SK-N-SH (cell line): ENCODE measurements at regions not wholly inside any gene's neighbourhood (a gene's known extent, or its start where the extent isn't known, plus 50 kb on each side); places are given as distances from the start of the nearest gene placed in this dataset.

Experiments used
- CTCF ChIP-seq: fragments of 200-600 bp; sonication (generic); IDR thresholded peaks from 2 replicates; pipeline ENCODE4 v1.6.1; 2017; ENCODE audit warnings: antibody characterized with exemption, mild to moderate bottlenecking, moderate library complexity
- ELF1 ChIP-seq: IDR thresholded peaks from 2 replicates; pipeline ENCODE4 v1.4.0; 2012
- EP300 ChIP-seq, 2 experiments: IDR thresholded peaks; 2 replicates each; pipeline versions ENCODE4 v1.4.0 to v1.6.1; 2012; ENCODE audit warnings: borderline replicate concordance in 1 of 2, low read depth in 1 of 2, low read length in 1 of 2
- MEF2A ChIP-seq: IDR thresholded peaks from 2 replicates; pipeline ENCODE4 v1.4.0; 2012; ENCODE audit warnings: low read depth, borderline replicate concordance
- RXRA ChIP-seq: IDR thresholded peaks from 2 replicates; pipeline ENCODE4 v1.4.0; 2012; ENCODE audit warnings: low read depth, mild to moderate bottlenecking, borderline replicate concordance
- TCF12 ChIP-seq: IDR thresholded peaks from 2 replicates; pipeline ENCODE4 v1.4.0; 2012
- TEAD4 ChIP-seq: IDR thresholded peaks from 2 replicates; pipeline ENCODE4 v1.4.0; 2012; ENCODE audit warnings: mild to moderate bottlenecking, borderline replicate concordance; ENCODE audit not compliant: insufficient read depth
- USF2 ChIP-seq: fragments of 150-350 bp; IDR thresholded peaks from 2 replicates; pipeline ENCODE4 v1.6.1; 2017; ENCODE audit warnings: antibody characterized with exemption, low read length, low read depth, borderline replicate concordance
- TF ChIP-seq, protein P1 (sequence below): IDR thresholded peaks from 2 replicates; pipeline ENCODE4 v1.4.0; 2012; ENCODE audit warnings: low read depth, borderline replicate concordance

- TF ChIP-seq CTCF, result no peak
- no peak for TF ChIP-seq TCF12
- TF ChIP-seq RXRA, result no peak
- no peak for TF ChIP-seq USF2
- no peak for TF ChIP-seq EP300 (IDR thresholded peaks at IDR 0.05; ENCODE audit: borderline replicate concordance in 1 of 2, low read depth in 1 of 2, low read length in 1 of 2)
- TF ChIP-seq, protein P1, sequence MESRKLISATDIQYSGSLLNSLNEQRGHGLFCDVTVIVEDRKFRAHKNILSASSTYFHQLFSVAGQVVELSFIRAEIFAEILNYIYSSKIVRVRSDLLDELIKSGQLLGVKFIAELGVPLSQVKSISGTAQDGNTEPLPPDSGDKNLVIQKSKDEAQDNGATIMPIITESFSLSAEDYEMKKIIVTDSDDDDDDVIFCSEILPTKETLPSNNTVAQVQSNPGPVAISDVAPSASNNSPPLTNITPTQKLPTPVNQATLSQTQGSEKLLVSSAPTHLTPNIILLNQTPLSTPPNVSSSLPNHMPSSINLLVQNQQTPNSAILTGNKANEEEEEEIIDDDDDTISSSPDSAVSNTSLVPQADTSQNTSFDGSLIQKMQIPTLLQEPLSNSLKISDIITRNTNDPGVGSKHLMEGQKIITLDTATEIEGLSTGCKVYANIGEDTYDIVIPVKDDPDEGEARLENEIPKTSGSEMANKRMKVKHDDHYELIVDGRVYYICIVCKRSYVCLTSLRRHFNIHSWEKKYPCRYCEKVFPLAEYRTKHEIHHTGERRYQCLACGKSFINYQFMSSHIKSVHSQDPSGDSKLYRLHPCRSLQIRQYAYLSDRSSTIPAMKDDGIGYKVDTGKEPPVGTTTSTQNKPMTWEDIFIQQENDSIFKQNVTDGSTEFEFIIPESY, result no peak
- TF ChIP-seq ELF1, result no peak
- no peak for TF ChIP-seq MEF2A
- no peak for TF ChIP-seq TEAD4
Observed at GRCh38 chr20:24863356-24863755, 85.7 kb upstream of the CST7 start.
